LNCaP clone FGC (cell line): ENCODE measurements at regions not wholly inside any gene's neighbourhood (a gene's known extent, or its start where the extent isn't known, plus 50 kb on each side); places are given as distances from the start of the nearest gene placed in this dataset.

ENCODE experiments used
- DNase-seq: peaks from one replicate; pipeline ENCODE4 v3.0.0-alpha.2; 2011; ENCODE audit warnings: low read depth
- H3K4me3 ChIP-seq: 2 replicates; pipeline ENCODE4 v1.5.1; 2011; ENCODE audit warnings: mild to moderate bottlenecking, low read depth, low read length, control low read depth
- CTCF ChIP-seq: IDR thresholded peaks from 2 replicates; pipeline ENCODE4 v1.5.1; 2012; ENCODE audit warnings: mild to moderate bottlenecking; ENCODE audit not compliant: control insufficient read depth, insufficient read depth; ENCODE audit errors: extremely low read depth

DNA sequence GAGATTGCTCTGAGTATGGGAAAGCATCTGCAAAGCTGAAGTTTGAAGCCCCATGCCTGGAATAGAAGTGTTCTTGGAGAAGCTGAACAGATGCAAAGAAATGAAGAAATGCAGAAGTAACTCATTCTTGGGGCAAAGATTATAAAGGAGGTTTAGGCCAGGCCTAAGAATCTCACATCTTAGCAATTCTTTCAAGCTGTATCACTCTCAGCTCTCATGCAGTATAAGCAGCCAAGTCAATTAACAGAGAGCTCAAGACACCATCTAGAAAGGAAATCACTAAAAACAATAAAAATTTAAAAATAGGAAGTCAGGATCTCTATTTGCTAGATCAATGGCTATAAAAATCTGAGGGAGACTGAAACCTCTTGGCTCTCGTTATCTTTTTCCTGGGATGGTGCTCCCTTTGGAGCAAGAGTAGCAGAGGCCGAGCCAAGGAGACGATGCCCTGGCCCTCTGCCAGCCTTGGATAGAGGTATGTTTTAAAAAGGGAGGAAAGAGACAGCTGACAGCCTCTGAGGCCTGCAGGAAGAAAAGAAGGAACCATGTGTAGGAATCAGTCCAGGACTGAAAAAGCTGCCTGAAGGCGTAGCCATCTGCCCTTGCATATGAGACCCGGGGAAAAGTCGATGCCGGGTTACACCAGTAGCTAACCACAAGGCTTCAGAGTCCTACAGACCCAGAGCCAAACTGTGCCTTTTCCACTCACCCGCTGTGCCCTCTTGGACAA lies 229.8 kb downstream of the BLID start:
- DNase-seq: no peak
- no peak for TF ChIP-seq CTCF
- H3K4me3 ChIP-seq: no peak overlapping the region

- H3K4me3 ChIP-seq: no peak overlapping the region
- no peak for DNase-seq
- no peak for TF ChIP-seq CTCF
Observed at GRCh38 chr11:121884626-121885025, 231.4 kb downstream of the BLID start.

DNA sequence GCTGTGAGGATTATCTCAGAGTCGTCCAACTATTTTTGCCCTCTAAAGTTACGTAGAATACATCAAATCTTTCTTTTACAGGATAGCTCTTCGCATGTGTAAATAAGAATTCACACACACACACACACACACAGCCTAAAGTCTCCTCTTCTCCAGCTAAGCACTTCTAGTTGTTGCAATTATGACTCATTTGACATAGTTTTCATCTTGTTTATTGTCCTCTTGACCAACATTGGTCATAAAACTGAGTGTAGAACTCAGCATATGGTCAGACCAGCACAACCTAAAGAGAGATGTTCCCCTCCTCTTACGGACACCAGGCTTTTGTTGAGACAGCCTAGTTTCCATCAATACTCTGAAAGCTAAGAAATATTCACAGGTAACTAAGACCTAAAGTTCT lies 234.2 kb downstream of the BLID start:
- no peak overlapping the region for H3K4me3 ChIP-seq
- no peak for DNase-seq
- no peak for TF ChIP-seq CTCF

- no peak for TF ChIP-seq CTCF
- no peak for DNase-seq
- no peak overlapping the region for H3K4me3 ChIP-seq
Observed at GRCh38 chr11:121877152-121877551, 238.9 kb downstream of the BLID start.

GRCh38 chr11:121873766-121874165 lies 242.2 kb downstream of the BLID start:
- no peak for TF ChIP-seq CTCF
- H3K4me3 ChIP-seq: no peak overlapping the region
- DNase-seq: no peak

GRCh38 chr11:121872356-121872755 lies 243.7 kb downstream of the BLID start:
- DNase-seq: no peak
- no peak overlapping the region for H3K4me3 ChIP-seq
- TF ChIP-seq CTCF: no peak
